ENCODE measurements at regions not wholly inside any gene's neighbourhood (a gene's known extent, or its start where the extent isn't known, plus 50 kb on each side); places are given as distances from the start of the nearest gene placed in this dataset.
"Not testable (repeated sequence)": the region's sequence is repeated elsewhere in the genome, so short reads cannot be mapped to it uniquely, and the experiment has no call there.

DNA sequence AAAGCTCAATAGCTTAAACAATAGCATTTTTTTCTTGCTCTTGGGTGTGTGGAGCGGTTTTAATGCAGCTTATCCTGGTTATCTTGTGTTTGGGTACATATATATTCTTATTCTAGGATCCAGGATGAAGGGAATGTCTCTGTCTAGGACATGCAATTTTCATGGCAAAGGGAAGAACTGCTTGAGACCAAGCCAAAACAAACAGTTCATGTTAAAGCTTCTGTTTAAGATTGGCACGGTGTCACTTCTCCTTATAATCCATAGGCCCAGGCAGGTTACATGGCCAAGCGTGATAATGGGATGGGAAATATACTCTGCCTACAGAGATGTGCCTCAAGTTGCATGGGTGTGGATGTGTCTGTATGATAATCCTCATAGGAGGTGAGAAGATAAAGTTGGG, 177.1 kb upstream of the PGR start:
- in situ Hi-C loops (cut with HindIII; ENCODE audit: low pct_ligation_motif_present, low pct_unique_long_range_greater_than_20kb, low sequenced_read_pairs) = no loop called here
- DNase-seq = no peak

DNA sequence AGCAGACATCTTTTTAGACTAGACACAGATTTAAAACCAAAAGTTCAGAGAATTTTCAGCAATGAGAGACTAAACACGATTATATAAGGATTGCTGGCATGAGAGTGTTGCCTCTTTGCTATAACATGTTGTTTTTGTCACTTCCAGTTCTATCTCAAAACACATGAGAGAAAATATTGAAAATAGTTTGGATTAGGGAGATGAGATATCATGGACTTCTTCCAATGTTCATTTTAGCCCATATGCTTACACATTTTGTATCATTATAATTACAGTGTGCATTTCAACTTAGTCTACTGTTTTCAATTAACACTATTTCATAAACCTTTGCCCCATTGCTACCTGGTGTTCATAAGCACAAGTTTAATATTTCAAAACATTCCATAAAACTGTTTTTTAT, 175.9 kb upstream of the PGR start:
- DNase-seq = no peak
- in situ Hi-C loops (cut with HindIII; ENCODE audit: low pct_ligation_motif_present, low pct_unique_long_range_greater_than_20kb, low sequenced_read_pairs) = no loop called here

DNA sequence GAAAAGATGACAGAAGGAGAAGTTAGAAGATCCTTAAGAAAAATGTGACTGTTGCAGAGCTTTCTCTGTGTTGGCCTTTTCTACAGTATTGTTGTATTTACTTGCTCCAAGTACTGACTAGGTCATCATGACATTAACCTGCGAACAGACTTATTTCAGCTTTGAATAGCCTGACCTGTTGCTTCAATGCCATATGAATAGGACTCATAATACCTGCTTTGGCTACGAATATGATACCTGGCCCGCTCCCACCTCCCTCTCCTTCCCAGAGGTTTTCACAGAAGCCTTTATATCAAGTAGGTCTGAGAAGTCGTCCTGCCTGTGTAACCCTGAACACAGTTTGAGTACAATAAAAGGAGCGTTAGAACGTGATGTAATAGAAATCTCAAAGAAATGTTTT, 169.6 kb upstream of the PGR start:
- in situ Hi-C loops (cut with HindIII; ENCODE audit: low pct_ligation_motif_present, low pct_unique_long_range_greater_than_20kb, low sequenced_read_pairs) = no loop called here
- no peak for DNase-seq

DNA sequence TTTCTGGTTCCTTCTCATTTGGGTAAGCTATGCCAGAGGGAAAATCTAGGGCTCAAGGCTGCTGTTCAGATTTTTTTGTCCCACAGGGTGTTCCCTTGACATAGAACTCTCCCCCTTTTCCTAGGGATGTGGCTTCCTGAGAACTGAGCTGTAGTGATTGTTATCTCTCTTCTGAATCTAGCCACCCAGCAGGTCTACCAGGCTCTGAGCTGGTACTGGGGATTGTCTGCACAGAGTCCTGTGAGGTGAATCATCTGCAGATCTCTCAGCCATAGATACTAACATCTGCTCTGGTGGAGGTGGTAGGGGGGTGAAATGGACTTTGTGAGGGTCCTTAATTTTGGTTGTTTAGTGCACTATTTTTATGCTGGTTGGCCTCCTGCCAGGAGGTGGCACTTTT, 167.3 kb upstream of the PGR start:
- in situ Hi-C loops (cut with HindIII; ENCODE audit: low pct_ligation_motif_present, low pct_unique_long_range_greater_than_20kb, low sequenced_read_pairs) = no loop called here
- no peak for DNase-seq

DNA sequence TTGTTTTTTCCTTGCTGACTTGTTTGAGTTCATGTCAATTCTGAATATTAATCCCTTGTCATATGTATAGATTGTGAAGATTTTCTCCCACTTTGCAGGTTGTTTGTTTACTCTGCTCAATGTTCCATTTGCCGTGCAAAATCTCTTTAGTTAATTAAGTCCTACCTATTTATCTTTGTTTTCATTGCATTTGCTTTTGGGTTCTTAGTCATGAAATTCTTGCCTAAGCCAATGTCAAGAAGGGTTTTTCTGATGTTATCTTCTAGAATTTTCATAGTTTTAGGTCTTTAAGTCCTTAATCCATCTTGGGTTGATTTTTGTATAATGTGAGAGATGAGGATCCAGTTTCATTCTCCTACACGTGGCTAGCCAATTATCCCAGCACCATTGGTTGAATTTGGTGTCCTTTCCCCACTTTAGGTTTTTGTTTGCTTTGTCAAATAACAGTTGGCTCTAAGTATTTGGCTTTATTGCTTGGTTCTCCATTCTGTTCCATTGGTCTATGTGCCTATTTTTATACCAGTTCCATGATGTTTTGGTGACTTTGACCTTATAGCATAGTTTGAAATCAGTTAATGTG, 163.1 kb upstream of the PGR start:
- DNase-seq = no peak
- in situ Hi-C loops (cut with HindIII; ENCODE audit: low pct_ligation_motif_present, low pct_unique_long_range_greater_than_20kb, low sequenced_read_pairs) = no loop called here

DNA sequence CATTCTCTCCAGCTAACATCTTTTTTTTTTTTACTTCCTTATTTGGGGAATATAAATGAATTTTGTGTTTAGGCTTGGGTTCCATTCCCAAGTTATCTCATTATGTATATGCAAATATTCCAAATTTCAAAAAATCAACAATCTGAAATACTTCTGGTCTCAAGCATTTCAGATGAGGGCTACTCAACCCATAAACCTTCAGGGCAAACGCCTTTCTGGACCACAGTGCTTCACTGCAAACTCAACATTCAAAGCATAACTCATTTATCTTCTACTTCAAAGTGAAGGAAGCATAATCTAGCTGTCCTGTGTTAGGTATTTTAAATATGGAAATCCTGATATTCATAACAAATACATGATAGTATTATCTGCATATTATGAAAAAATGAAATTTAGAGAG, 161.7 kb upstream of the PGR start:
- in situ Hi-C loops (cut with HindIII; ENCODE audit: low pct_ligation_motif_present, low pct_unique_long_range_greater_than_20kb, low sequenced_read_pairs) = no loop called here
- no peak for DNase-seq

DNA sequence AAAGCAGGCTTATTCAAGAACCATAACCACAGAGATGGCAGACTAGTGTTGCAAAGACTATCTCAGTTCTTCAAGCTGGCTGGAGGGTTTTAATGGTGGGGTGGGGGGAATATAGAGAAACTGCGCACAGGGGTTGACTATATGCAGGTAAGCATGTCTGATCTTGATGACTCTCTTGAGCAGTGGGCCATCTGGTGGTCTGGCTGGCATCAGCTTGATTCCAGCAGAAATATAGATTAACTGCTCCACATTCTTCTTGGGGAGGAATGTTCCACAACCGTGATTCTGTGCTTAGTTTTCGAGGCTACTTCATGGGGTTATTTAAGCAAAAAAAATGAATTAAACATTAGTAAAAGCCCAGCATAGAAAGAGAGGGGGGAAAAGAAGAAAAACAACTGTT, 158.8 kb upstream of the PGR start:
- DNase-seq = no peak
- in situ Hi-C loops (cut with HindIII; ENCODE audit: low pct_ligation_motif_present, low pct_unique_long_range_greater_than_20kb, low sequenced_read_pairs) = no loop called here

DNA sequence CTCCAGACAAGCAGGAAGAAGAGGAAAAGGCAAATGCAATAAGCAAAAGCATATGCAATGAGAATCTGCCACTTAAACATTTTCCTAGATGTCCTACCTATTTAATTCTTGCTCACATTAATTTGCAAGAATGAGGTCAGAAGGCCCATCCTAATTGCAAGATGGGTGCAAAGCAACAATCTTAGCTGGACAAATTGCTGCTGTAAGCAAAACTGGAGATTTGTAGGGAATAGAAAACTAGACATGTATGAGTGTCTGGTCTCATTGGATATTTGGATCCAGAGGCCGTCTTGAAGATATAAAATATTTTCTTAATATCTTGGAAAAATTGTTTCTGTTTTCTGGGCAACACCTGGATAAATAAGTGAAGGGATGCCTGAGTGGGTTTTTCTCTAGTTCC, 150.1 kb upstream of the PGR start:
- no peak for DNase-seq
- in situ Hi-C loops (cut with HindIII; ENCODE audit: low pct_ligation_motif_present, low pct_unique_long_range_greater_than_20kb, low sequenced_read_pairs) = no loop called here

DNA sequence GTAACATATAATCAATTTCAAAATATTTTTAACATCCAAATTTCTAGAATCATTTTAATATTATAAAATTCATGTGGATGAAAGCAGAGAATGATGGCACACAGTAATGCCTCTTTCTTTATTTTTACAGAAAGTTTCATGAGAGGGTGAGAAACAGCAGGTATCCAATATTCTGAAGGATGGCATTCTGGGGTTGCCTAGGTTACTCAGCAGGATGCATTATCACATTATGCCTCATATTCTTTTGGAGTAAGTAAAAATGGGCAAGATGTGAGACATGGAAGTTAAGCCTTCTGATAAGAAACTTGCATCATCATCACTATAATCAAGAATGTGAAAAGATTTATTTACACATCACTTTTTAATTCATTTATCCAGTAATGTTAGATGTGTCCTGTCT, 148.7 kb upstream of the PGR start:
- in situ Hi-C loops (cut with HindIII; ENCODE audit: low pct_ligation_motif_present, low pct_unique_long_range_greater_than_20kb, low sequenced_read_pairs) = no loop called here

DNA sequence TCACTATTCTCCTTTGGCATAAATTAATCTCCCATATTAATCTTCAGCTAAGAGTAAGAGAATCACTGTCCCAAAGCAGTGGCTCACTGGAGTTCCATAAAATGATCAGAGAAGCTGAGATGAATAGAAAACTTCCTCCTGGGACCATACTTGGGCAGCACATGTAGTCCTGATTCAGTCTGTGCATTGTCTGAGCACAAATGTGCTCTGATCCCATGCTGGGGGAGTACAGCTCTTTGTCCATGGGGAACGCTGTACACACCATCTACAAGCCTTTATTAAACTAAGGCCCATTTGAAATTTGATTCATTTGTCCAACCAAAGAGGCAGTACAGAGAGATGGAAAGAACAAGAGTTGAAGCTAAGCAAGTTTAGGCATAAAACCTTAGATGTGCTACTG, 147.4 kb upstream of the PGR start:
- no peak for DNase-seq
- in situ Hi-C loops (cut with HindIII; ENCODE audit: low pct_ligation_motif_present, low pct_unique_long_range_greater_than_20kb, low sequenced_read_pairs) = no loop called here

More for the DNA sequence above, 148.7 kb upstream of the PGR start:
- no peak for DNase-seq

DNA sequence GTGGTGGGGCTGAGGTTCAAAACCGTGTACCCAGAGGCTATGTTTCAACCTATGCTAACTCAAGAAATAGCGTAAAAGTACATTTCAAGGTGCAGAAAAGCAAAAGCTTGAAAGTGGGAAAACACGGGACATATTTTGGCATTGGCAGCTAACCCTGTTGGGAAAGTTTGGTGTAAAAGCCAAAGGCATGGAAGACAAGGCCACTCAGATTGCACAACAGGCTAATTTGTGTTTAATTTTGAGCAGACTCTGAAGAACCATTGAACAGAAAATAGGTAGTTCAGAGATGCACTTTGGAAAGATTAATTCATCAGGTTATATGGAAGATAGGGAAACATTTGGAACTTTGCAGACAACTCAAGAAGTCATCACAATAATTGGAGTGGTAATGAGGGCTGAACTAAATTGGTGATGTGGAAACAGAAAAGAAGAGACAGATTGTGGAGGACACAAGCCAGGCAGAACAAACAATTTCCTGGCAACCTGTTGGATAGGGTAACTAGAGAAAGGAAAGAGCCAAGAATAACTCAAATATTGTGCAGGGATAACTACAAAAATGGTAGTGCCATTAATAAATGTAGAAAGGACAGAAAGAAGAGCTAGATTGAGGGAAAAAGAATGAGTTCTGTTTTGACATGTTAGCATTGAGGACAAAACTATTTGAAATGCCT, 140.5 kb upstream of the PGR start:
- no peak for DNase-seq
- in situ Hi-C loops (cut with HindIII; ENCODE audit: low pct_ligation_motif_present, low pct_unique_long_range_greater_than_20kb, low sequenced_read_pairs) = no loop called here

DNA sequence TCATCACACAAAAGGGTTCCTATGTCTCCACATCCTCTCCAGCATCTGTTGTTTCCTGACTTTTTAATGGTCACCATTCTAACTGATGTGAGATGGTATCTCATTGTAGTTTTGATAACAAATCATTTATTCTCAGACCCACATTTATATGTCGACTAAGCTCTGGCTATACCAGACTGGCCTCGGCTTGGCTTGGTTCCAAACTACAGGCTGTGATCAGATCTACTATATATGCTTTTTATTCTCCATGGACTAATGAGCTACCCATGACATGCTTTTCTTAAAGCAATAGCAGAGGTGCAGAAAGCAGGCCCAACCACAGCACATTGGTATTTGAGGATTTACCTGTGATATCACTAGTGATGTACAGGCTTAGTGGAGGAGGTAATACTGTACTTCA, 139.8 kb upstream of the PGR start:
- DNase-seq = no peak
- in situ Hi-C loops (cut with HindIII; ENCODE audit: low pct_ligation_motif_present, low pct_unique_long_range_greater_than_20kb, low sequenced_read_pairs) = no loop called here

DNA sequence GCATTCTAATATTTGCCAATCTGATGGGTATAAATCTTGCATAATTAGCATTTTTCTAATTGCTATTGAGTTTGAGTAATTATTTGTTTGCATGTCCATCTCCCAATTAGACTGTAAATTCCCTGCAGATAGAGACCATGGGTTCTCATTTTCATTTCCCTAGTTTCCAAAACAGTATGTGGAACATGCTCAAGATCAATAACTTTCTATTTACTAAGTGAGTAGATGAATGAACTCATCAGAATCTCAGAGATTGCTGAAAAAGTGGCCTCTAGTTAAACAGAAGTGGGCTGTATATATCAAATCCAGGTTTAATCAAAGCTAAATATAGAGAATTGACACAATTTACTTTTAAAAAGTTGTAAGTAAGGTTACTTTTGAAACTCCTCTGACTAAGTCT, 138.0 kb upstream of the PGR start:
- in situ Hi-C loops (cut with HindIII; ENCODE audit: low pct_ligation_motif_present, low pct_unique_long_range_greater_than_20kb, low sequenced_read_pairs) = no loop called here
- no peak for DNase-seq

DNA sequence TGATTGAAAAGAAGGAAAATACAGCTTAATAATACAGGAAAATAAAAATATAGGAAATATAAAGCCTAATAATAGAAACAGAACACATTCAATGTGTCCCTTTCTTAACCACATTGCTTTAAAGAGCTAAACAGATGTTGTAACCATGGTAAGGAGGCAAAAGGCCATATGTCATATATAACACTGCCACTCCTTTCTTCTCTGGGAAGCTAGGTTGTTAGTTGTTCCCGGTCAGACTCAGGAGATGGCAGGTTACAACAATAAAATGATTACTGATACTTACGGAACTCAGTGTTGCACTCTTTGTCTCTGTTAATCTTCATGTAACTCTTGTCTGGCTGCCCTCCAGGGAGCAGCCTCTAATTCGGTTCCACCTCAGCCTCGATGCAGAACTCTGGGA, 134.7 kb upstream of the PGR start:
- in situ Hi-C loops (cut with HindIII; ENCODE audit: low pct_ligation_motif_present, low pct_unique_long_range_greater_than_20kb, low sequenced_read_pairs) = no loop called here

DNA sequence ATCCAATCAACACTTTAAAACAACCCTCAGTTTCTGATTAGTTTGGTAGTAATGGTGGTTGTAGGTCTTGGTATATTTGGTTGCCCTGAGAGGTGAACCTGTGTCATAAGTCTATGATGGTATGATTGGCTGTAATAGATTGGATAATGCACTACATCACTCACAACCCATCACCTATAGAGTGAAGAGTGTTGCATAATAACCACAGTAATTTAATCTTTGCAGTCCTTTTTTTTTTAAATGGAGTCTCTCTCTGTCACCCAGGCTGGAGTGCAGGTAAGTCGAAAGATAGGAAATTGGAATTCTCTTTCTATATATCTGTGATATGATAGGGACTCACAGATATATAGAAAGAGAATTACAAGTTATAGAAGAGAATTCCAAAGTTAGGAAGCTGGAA, 133.4 kb upstream of the PGR start:
- DNase-seq = no peak
- in situ Hi-C loops (cut with HindIII; ENCODE audit: low pct_ligation_motif_present, low pct_unique_long_range_greater_than_20kb, low sequenced_read_pairs) = no loop called here

More for the DNA sequence above, 134.7 kb upstream of the PGR start:
- DNase-seq = no peak

DNA sequence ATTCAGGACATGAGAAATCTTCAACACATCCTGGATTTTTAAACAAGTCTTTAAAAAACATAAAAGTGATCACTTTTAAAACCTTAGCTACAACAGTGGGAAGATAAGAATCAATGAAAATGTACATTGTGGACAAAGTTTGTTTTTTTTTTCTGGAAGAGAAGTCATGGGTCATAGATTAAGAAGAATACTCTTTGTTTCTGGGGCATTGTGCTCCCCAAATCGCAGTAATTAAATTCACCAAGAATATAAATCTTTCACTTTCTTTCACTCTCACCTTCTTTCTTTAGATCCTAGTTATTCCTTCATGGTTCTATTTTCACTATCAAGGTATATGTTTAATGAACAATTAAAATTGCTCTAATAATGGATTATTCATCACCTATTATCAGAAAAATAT, 132.6 kb upstream of the PGR start:
- in situ Hi-C loops (cut with HindIII; ENCODE audit: low pct_ligation_motif_present, low pct_unique_long_range_greater_than_20kb, low sequenced_read_pairs) = no loop called here
- DNase-seq = no peak

DNA sequence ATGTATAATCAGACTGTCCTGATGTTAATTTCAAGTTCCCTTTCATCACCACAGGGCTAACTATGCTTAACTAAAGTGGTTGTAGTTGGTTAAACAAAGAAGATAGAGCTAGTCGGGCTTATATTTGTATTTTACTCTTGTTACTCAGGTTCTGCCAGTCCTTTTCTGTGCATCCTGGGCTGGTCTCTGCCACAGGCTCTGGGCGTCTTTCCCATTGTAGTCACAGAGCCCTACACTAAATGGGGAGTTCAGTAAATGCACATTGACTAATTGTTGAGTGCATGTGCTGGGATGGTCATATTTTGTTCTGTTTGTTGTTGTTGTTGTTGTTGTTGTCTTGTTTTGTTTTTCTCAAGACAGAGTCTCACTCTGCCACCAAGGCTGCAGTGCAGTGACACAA, 125.4 kb upstream of the PGR start:
- in situ Hi-C loops (cut with HindIII; ENCODE audit: low pct_ligation_motif_present, low pct_unique_long_range_greater_than_20kb, low sequenced_read_pairs) = no loop called here
- DNase-seq = no peak

DNA sequence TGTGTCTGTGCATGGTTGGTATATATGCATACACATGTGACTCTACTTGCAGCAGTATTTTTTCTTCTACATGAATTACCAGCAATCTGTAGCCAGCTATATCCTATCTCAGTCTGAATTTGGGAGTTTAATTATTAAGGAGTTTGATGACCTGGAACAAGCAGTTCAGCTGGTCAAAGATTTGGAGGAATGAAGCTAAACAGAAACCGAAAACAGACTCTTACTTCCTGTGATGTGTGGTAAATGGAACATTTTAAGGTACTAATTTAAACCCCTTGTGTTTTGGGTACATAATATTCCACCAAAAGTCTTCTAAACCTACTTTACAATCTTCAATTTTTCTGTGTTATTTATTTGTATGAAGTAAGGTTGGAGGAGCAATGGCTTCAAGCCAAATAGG, 124.4 kb upstream of the PGR start:
- DNase-seq = no peak
- in situ Hi-C loops (cut with HindIII; ENCODE audit: low pct_ligation_motif_present, low pct_unique_long_range_greater_than_20kb, low sequenced_read_pairs) = no loop called here

DNA sequence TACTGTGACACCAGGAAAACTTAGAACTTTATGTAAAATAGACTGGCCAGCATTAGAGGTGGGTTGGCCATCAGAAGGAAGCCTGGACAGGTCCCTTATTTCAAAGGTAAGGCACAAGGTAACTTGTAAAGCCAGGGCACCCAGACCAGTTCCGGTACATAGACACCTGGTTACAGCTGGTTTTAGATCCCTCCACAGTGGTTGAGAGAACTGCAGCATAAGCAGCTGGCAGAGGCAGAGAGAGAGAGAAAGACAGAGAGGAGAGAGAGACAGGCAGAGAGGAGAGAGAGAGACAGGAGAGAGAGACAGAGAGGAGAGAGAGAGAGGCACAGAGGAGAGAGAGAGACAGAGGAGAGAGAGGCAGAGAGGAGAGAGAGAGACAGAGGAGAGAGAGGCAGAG, 116.0 kb upstream of the PGR start:
- in situ Hi-C loops (cut with HindIII; ENCODE audit: low pct_ligation_motif_present, low pct_unique_long_range_greater_than_20kb, low sequenced_read_pairs) = not testable (repeated sequence)

DNA sequence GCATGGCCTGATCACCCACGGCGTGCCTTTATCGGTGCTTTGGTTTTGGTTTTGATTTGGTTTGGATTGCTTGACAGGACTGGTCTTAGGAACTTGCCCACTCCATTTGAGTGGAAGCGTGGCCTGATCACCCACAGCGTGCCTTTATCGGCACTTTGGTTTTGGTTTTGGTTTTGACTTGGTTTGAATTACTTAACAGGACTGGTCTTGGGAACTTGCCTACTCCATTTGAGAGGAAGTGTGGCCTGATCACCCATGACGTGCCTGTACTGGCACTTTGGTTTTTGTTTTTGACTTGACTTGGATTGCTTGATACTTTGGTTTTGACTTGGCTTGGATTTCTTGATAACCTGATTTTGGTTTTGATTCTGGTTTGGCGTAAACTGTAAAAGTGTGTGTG, 115.5 kb upstream of the PGR start:
- DNase-seq; in situ Hi-C loops (cut with HindIII; ENCODE audit: low pct_ligation_motif_present, low pct_unique_long_range_greater_than_20kb, low sequenced_read_pairs): not testable (repeated sequence)

More for the DNA sequence above, 116.0 kb upstream of the PGR start:
- DNase-seq = not testable (repeated sequence)
